Transverse colon (tissue), 4 donors: ENCODE measurements at regions not wholly inside any gene's neighbourhood (a gene's known extent, or its start where the extent isn't known, plus 50 kb on each side); places are given as distances from the start of the nearest gene placed in this dataset.

ENCODE experiments used
- DNase-seq: peaks from one replicate; pipeline ENCODE4 v3.0.0-alpha.2; 2019
- H3K27ac ChIP-seq, 4 donors: fragments of 200-600 bp; sonication (generic); 2 replicates each; pipeline ENCODE4 v1.5.1; 2016 to 2018; ENCODE audit warnings: inconsistent platforms in 4 of 4
- H3K27me3 ChIP-seq: fragments of 200-600 bp; sonication (generic); 2 replicates; pipeline ENCODE4 v1.5.1; 2017; ENCODE audit warnings: inconsistent platforms
- H3K36me3 ChIP-seq, 4 donors: fragments of 200-600 bp; sonication (generic); 2 replicates each; pipeline ENCODE4 v1.5.1; 2017 to 2019; ENCODE audit warnings: inconsistent platforms in 4 of 4
- H3K4me1 ChIP-seq, 4 donors: fragments of 200-600 bp; sonication (generic); 2 replicates each; pipeline ENCODE4 v1.5.1; 2017 to 2020; ENCODE audit warnings: inconsistent platforms in 4 of 4
- H3K4me3 ChIP-seq, 4 donors: fragments of 200-600 bp; sonication (generic); 1 replicate in 1 of 4; 2 replicates in 3 of 4; pipeline versions ENCODE4 v1.5.1 to v1.6.1; 2017 to 2019; ENCODE audit warnings: inconsistent platforms in 4 of 4
- H3K9me3 ChIP-seq, 2 donors: fragments of 200-600 bp; sonication (generic); 2 replicates each; pipeline ENCODE4 v1.5.1; 2017 to 2019; ENCODE audit warnings: inconsistent platforms in 2 of 2
- CTCF ChIP-seq, 5 experiments: fragments of 200-600 bp in 3 of 5; fragments of 450-650 bp in 2 of 5; sonication (generic) in 3 of 5; IDR thresholded peaks; 1 replicate in 2 of 5; 2 replicates in 3 of 5; pipeline ENCODE4 v1.5.1; 2016 to 2017; ENCODE audit warnings: antibody characterized with exemption in 5 of 5, inconsistent platforms in 3 of 5, mild to moderate bottlenecking in 2 of 5, moderate library complexity in 1 of 5
- EP300 ChIP-seq: sonication (generic); formaldehyde crosslinking; IDR thresholded peaks from one replicate; pipeline ENCODE4 v1.6.1; 2017; ENCODE audit warnings: antibody characterized with exemption, low read depth
- POLR2A ChIP-seq: fragments of 450-650 bp; IDR thresholded peaks from one replicate; pipeline ENCODE4 v1.6.1; 2016; ENCODE audit warnings: antibody characterized with exemption, mild to moderate bottlenecking, moderate library complexity
- POLR2AphosphoS5 ChIP-seq, 3 donors: sonication (generic); formaldehyde crosslinking; IDR thresholded peaks; one replicate each; pipeline ENCODE4 v1.6.1; 2016; ENCODE audit warnings: antibody characterized with exemption in 3 of 3
- WGBS, 2 donors: methylation state at CpG; one replicate each; pipeline ENCODE4 v1.1.5; 2018; ENCODE audit warnings: low coverage in 1 of 2; 5-methylcytosine and 5-hydroxymethylcytosine counted together
- in situ Hi-C, 4 donors: fragments of 200-750 bp; cut with MboI; loops; one replicate each; pipeline versions ENCODE4 v1.15.0 to v1.15.1; 2017; ENCODE audit warnings: low sequenced_read_pairs in 3 of 4, low pct_ligation_motif_present in 1 of 4, low pct_unique_long_range_greater_than_20kb in 1 of 4
- intact Hi-C: fragments of 100-400 bp; cut with DNase I; formaldehyde crosslinking; loops from one replicate; pipeline ENCODE4 v1.15.1; 2023; ENCODE audit warnings: low total_unique reads

GRCh38 chr7:41821521-41822213 is 118.8 kb upstream of the INHBA start:
- in situ Hi-C loops, result no loop called here
- no peak for TF ChIP-seq POLR2AphosphoS5 (IDR thresholded peaks at IDR 0.05)
- TF ChIP-seq CTCF (IDR thresholded peaks at IDR 0.05), result no peak
- TF ChIP-seq EP300, result no peak
- TF ChIP-seq POLR2A, result no peak
- H3K9me3 ChIP-seq, result no peaks in the 10 kb centered on the region
- no peak overlapping the region for H3K27ac ChIP-seq
- no peak for DNase-seq
- no peaks in the 10 kb centered on the region for H3K27me3 ChIP-seq
- H3K4me3 ChIP-seq, result no peak overlapping the region
- 67 to 75% methylated on average over 3 of the region's 3 CpGs for WGBS, 2 donors
- intact Hi-C loops, result no loop called here
- no peaks in the 10 kb centered on the region for H3K4me1 ChIP-seq
- H3K36me3 ChIP-seq, result no peaks in the 10 kb centered on the region

- Histone ChIP-seq H3K4me3 (no peak overlapping the region), H3K27me3 (no peaks in the 10 kb centered on the region), H3K36me3 (no peaks in the 10 kb centered on the region), H3K4me1 (no peaks in the 10 kb centered on the region), H3K9me3 (no peaks in the 10 kb centered on the region), H3K27ac (no peak overlapping the region)
- intact Hi-C loops, result no loop called here
- WGBS, 2 donors, result 96 to 100% methylated on average over 1 to 2 of the region's 2 CpGs
- TF ChIP-seq POLR2A (no peak), CTCF (IDR thresholded peaks at IDR 0.05) (no peak), EP300 (no peak), POLR2AphosphoS5 (IDR thresholded peaks at IDR 0.05) (no peak)
- in situ Hi-C loops, result no loop called here
- DNase-seq, result no peak
These were observed 117.3 kb upstream of the INHBA start for GRCh38 chr7:41820111-41820671.

GRCh38 chr7:41819645-41820044 is 116.8 kb upstream of the INHBA start:
- H3K4me1 ChIP-seq, result no peaks in the 10 kb centered on the region
- no peaks in the 10 kb centered on the region for H3K36me3 ChIP-seq
- no peak for DNase-seq
- TF ChIP-seq POLR2AphosphoS5 (IDR thresholded peaks at IDR 0.05) (no peak), CTCF (IDR thresholded peaks at IDR 0.05) (no peak), EP300 (no peak), POLR2A (no peak)
- 92 to 100% methylated on average over 1 of the region's 1 CpG for WGBS, 2 donors
- H3K27ac ChIP-seq, result no peak overlapping the region
- intact Hi-C loops, result no loop called here
- H3K9me3 ChIP-seq, result no peaks in the 10 kb centered on the region
- H3K4me3 ChIP-seq, result no peak overlapping the region
- H3K27me3 ChIP-seq, result no peaks in the 10 kb centered on the region
- in situ Hi-C loops, result no loop called here

- Histone ChIP-seq H3K4me1 (no peaks in the 10 kb centered on the region), H3K9me3 (no peaks in the 10 kb centered on the region), H3K27me3 (no peaks in the 10 kb centered on the region), H3K27ac (no peak overlapping the region), H3K36me3 (no peaks in the 10 kb centered on the region), H3K4me3 (no peak overlapping the region)
- TF ChIP-seq EP300 (no peak), POLR2AphosphoS5 (IDR thresholded peaks at IDR 0.05) (no peak), CTCF (IDR thresholded peaks at IDR 0.05) (no peak), POLR2A (no peak)
- WGBS, 2 donors, result 36 to 50% methylated on average over 1 of the region's 1 CpG
- in situ Hi-C loops, result no loop called here
- intact Hi-C loops, result no loop called here
- no peak for DNase-seq
These were observed 116.0 kb upstream of the INHBA start for GRCh38 chr7:41818765-41819398.
